Right lobe of liver (tissue), 6 donors: ENCODE measurements at regions not wholly inside any gene's neighbourhood (a gene's known extent, or its start where the extent isn't known, plus 50 kb on each side); places are given as distances from the start of the nearest gene placed in this dataset.

Source experiments
- ATAC-seq, 4 donors: fragments of 200-7000 bp; cut with Tn5 transposase; one replicate each; pipeline ENCODE4 v1.9.1; 2020; ENCODE audit warnings: mild to moderate bottlenecking in 4 of 4, moderate library complexity in 4 of 4
- DNase-seq, 3 donors: peaks; one replicate each; pipeline ENCODE4 v3.0.0-alpha.2; 2020
- H3K27ac ChIP-seq, 3 donors: fragments of 200-600 bp; one replicate each; pipeline ENCODE4 v1.8.0; 2022
- H3K27me3 ChIP-seq, 2 donors: fragments of 200-600 bp; one replicate each; pipeline ENCODE4 v1.8.0; 2022
- H3K36me3 ChIP-seq, 4 donors: fragments of 200-600 bp; sonication (generic) in 1 of 4; one replicate each; pipeline versions ENCODE4 v1.5.1 to v1.8.0; 2017 to 2022; ENCODE audit warnings: control low read depth in 1 of 4
- H3K4me1 ChIP-seq, 4 donors: fragments of 200-600 bp; sonication (generic) in 1 of 4; one replicate each; pipeline versions ENCODE4 v1.5.1 to v1.8.0; 2017 to 2022; ENCODE audit warnings: control low read depth in 1 of 4
- H3K4me3 ChIP-seq, 3 donors: fragments of 200-600 bp; one replicate each; pipeline ENCODE4 v1.8.0; 2022
- H3K9me3 ChIP-seq, 4 donors: fragments of 200-600 bp; sonication (generic) in 1 of 4; one replicate each; pipeline versions ENCODE4 v1.5.1 to v1.8.0; 2017 to 2022; ENCODE audit warnings: control low read depth in 1 of 4
- POLR2A ChIP-seq: fragments of 450-650 bp; IDR thresholded peaks from one replicate; pipeline ENCODE4 v1.6.1; 2017; ENCODE audit warnings: antibody characterized with exemption, mild to moderate bottlenecking
- whole genome bisulfite sequencing: methylation state at CpG from one replicate; pipeline ENCODE4 v1.1.6; 2018; ENCODE audit warnings: low coverage, low lambda C conversion rate; ENCODE audit not compliant: insufficient coverage; ENCODE audit errors: missing lambda C conversion rate; 5-methylcytosine and 5-hydroxymethylcytosine counted together
- intact Hi-C, 2 donors: fragments of 100-400 bp; cut with DNase I; formaldehyde crosslinking; loops; one replicate each; pipeline versions ENCODE4 v1.11.2 to v1.14.1; 2022
- TF ChIP-seq, protein P1 (sequence below), 4 donors: fragments of 200-600 bp in 3 of 4; fragments of 450-650 bp in 1 of 4; IDR thresholded peaks; one replicate each; pipeline versions ENCODE4 v1.5.1 to v1.8.0; 2016 to 2022; ENCODE audit warnings: antibody characterized with exemption in 4 of 4, mild to moderate bottlenecking in 2 of 4
- donor health status: DM: no; HTN: yes; CAD: no.
- donor health status: DM: no; HTN: no; CAD: no.
- donor health status: DM: no; HTN: no; CAD: no.
- donor health status: DM: no; HTN: yes; CAD: no.
- donor health status: DM: no; HTN: yes; CAD: no.

DNA sequence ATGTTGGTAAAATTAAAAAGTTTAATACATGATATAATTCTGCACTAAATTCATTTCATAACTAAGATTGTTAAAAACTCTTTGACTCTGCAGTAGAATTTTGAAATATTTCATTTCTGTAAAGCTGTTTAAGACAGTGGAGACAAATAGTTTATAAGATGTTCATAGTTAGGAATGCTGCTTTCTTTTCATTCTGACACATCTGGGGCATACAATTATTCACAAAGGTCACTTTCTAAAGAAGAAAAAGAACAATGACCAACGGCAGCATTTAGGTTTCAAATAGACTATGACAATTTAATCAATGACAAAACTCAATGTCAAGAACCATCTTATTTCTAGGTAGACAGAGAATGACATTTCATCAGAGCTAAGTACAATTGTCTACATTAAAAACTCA is 1422.1 kb downstream of the PCDH9 start:
- 31% methylated on average over 1 of the region's 1 CpG for WGBS
- DNase-seq (no peak), ATAC-seq (no peak)
- Histone ChIP-seq H3K4me1 (no peaks in the 10 kb centered on the region), H3K9me3 (no peaks in the 10 kb centered on the region), H3K27me3 (no peaks in the 10 kb centered on the region), H3K4me3 (no peak overlapping the region), H3K36me3 (no peaks in the 10 kb centered on the region), H3K27ac (no peak overlapping the region)
- no peak for TF ChIP-seq POLR2A
- TF ChIP-seq, protein P1, sequence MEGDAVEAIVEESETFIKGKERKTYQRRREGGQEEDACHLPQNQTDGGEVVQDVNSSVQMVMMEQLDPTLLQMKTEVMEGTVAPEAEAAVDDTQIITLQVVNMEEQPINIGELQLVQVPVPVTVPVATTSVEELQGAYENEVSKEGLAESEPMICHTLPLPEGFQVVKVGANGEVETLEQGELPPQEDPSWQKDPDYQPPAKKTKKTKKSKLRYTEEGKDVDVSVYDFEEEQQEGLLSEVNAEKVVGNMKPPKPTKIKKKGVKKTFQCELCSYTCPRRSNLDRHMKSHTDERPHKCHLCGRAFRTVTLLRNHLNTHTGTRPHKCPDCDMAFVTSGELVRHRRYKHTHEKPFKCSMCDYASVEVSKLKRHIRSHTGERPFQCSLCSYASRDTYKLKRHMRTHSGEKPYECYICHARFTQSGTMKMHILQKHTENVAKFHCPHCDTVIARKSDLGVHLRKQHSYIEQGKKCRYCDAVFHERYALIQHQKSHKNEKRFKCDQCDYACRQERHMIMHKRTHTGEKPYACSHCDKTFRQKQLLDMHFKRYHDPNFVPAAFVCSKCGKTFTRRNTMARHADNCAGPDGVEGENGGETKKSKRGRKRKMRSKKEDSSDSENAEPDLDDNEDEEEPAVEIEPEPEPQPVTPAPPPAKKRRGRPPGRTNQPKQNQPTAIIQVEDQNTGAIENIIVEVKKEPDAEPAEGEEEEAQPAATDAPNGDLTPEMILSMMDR (IDR thresholded peaks at IDR 0.05) = no peak
- intact Hi-C loops = no loop called here

DNA sequence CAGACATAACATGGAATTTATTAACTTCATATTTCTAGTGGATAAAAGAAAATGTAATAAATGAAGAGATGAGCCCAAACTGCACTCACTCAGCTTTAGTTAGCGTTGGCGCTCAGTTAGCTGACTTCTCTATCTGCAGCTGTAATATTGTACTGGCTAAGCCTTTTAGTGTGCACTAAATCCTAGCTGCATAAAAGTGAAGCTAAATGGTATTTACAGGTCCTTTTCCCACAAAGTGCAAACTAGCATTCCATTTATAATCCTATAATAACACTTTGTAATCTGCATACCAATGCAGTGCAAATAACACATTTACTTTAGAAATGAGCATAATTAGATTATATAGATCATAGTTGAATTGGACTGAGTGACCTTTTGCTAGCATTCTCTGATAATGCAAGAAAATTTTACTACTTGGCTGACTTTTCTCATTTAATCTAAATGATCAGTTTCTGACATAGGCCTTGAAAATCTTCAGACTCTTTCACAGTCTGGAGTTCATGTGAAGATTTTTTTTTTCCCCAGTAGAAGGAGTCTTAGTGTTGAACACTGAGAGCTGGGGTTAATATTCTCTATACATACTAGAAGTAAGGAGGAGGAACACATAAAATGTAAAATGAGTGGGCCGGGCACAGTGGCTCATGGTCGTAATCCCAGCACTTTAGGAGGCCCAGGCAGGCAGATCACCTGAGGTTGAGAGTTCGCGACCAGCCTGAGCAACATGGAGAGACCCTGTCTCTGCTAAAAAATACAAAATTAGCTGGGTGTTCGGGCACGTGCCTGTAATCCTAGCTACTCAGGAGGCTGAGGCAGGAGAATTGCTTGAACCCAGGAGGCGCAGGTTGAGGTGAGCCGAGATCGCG is 1426.4 kb downstream of the PCDH9 start:
- H3K4me1 ChIP-seq = no peaks in the 10 kb centered on the region
- ATAC-seq = no peak
- 62% methylated on average over 9 of the region's 12 CpGs for whole genome bisulfite sequencing
- H3K4me3 ChIP-seq = no peak overlapping the region
- no peaks in the 10 kb centered on the region for H3K27me3 ChIP-seq
- no peak for DNase-seq
- no peak for TF ChIP-seq POLR2A
- TF ChIP-seq, protein P1 (IDR thresholded peaks at IDR 0.05) = no peak
- H3K36me3 ChIP-seq = no peaks in the 10 kb centered on the region
- H3K27ac ChIP-seq = no peak overlapping the region
- intact Hi-C loops = no loop called here
- H3K9me3 ChIP-seq = no peaks in the 10 kb centered on the region

DNA sequence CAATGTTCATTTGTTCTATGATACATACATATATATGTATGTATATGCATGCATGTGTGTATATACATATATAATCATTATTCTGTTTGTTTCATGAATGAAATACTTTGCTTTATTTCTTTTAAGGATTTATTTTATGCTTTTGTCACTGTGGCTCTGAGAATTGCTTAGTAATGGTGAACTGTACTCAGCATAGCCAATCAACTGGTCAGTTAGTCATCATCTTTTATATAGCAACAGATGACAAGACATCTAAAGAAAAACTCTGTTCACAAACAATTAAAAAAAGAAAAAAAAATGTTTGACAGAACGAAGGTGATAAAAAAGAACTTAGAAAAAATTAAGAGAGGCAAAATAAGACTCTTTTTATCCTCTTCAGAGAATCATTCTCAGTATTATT is 1440.3 kb downstream of the PCDH9 start:
- WGBS = 7% methylated on average over 1 of the region's 1 CpG
- Histone ChIP-seq H3K27me3 (no peaks in the 10 kb centered on the region), H3K4me3 (no peak overlapping the region), H3K36me3 (no peaks in the 10 kb centered on the region), H3K27ac (no peak overlapping the region), H3K9me3 (no peaks in the 10 kb centered on the region), H3K4me1 (no peaks in the 10 kb centered on the region)
- DNase-seq = no peak
- intact Hi-C loops = no loop called here
- no peak for ATAC-seq
- TF ChIP-seq, protein P1 (IDR thresholded peaks at IDR 0.05) = no peak
- TF ChIP-seq POLR2A = no peak

DNA sequence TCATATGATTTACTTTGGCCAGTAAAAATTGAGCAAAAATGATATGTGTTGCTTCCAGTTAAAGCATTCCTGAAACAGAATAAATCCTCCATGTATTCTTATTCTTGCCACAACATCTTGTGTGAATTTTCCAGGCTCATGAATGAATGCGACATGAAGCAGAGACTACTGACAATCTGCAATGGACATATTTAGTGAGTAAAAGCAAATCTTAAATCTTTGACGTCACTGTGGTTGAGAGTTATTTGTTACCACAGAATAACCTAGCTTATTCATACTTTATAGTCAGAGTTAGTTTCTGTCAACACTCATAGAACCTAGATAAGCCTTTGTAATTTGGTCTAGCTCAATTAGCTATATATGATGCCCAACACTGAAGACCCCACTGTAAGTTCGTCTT is 1443.1 kb downstream of the PCDH9 start:
- WGBS = 58% methylated on average over 3 of the region's 3 CpGs
- no peak for TF ChIP-seq POLR2A
- TF ChIP-seq, protein P1 (IDR thresholded peaks at IDR 0.05) = no peak
- no peak overlapping the region for H3K4me3 ChIP-seq

More for the DNA sequence above, 1443.1 kb downstream of the PCDH9 start:
- Histone ChIP-seq H3K4me1 (no peaks in the 10 kb centered on the region), H3K9me3 (no peaks in the 10 kb centered on the region), H3K27me3 (no peaks in the 10 kb centered on the region), H3K27ac (no peak overlapping the region), H3K36me3 (no peaks in the 10 kb centered on the region)
- no peak for ATAC-seq
- intact Hi-C loops = no loop called here
- DNase-seq = no peak
